ENCODE measurements at regions not wholly inside any gene's neighbourhood (a gene's known extent, or its start where the extent isn't known, plus 50 kb on each side); places are given as distances from the start of the nearest gene placed in this dataset.
A peak's percentile ranks its signal among the peaks of the same experiment; 100 is the strongest.
"Not testable (repeated sequence)": the region's sequence is repeated elsewhere in the genome, so short reads cannot be mapped to it uniquely, and the experiment has no call there.

- FAIRE-seq (no peak), DNase-seq (ENCODE audit: insufficient read length, low spot score) (no peak)
Measured at GRCh38 chr3:90145094-90145860, 1037.9 kb downstream of the EPHA3 start.

DNA sequence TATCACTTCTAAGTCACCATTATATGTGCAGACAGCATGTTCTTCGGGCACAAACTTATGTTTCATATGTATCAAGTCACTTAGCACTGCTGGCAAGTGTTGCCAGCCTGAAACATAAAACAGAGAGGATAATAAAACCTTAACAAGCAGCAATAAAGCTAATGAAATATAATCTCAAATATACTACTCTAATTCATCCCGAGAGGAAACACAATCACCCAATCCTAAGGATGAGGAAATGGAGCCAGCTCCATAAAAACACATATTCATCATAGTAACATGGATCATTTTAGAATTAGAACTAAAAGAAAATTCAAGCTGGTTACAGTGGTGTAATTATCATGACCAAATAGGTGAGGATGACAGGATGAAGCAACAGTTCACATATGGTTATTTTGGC, 1072.7 kb downstream of the EPHA3 start:
- DNase-seq (ENCODE audit: insufficient read length, low spot score), result no peak
- no peak for FAIRE-seq

GRCh38 chr3:90180543-90180942, 1073.1 kb downstream of the EPHA3 start:
- no peak for FAIRE-seq
- no peak for DNase-seq (ENCODE audit: insufficient read length, low spot score)

DNA sequence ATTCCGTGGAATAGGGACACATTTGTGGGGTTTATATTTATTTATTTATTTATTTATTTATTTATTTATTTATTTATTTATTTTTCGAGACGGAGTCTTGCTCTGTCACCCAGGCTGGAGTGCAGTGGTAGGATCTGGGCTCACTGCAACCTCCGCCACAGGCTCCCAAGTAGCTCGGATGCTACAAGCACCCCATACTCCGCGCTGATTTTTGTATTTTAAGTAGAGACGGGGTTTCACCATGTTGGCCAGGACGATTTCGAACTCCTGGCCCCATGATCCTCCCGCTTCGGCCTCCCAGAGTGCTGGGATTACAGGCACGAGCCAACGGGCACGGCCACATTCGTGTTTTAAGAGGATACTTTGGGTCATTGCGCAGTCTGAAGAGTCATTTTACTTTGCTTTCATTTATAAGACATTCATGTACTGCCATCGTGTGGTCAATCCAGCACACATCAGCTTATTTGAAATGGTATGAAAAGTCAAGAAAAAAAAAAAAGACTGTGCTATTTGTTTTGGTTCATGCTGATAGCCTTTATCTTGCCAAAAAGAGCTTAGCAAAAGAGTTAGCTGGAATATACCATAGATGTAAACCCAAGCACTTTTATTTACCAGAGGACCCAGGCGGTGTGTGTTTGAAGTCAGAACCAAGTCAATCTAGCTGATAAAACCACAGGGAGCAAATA, 1075.0 kb downstream of the EPHA3 start:
- not testable (repeated sequence) for DNase-seq (ENCODE audit: insufficient read length, low spot score)
- FAIRE-seq, result peak; percentile 92

DNA sequence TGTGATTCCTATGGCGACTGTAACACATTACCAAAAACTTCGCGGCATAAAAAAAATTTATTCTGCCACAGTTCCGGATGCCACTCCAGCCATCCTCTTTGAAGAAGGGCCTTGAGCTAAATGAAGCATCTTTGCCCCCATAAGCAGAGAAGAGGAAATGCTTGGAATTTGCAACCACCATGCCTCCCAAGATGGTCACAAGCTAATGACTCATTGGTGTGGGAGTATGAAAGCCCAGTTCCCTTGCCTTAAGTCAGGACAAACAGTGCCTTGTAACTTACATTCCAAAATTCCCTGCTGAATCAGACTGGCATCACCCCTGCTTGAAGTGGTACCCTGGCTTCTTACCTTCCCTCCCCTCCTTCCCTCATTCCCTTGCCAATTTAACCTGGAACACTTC, 1077.4 kb downstream of the EPHA3 start:
- DNase-seq (ENCODE audit: insufficient read length, low spot score), result no peak
- no peak for FAIRE-seq

DNA sequence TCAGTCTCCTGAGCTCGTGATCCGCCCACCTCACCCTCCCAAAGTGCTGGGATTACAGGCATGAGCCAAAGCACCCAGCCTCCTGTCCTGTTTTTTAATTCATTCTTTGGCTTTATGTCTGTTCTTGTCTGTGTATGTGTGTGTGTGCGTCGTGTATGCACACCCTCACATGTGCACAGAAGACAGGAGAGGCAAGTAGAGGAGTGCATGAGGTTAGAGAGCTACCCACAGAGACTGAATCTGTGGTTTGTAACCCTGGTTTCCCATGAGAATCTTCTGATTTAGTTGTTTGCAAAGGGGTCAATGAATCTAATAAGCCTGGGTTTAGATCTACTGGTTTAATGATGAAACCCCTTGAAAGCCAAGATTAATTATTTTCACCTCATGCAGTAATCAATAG, 1090.0 kb downstream of the EPHA3 start:
- not testable (repeated sequence) for FAIRE-seq

DNA sequence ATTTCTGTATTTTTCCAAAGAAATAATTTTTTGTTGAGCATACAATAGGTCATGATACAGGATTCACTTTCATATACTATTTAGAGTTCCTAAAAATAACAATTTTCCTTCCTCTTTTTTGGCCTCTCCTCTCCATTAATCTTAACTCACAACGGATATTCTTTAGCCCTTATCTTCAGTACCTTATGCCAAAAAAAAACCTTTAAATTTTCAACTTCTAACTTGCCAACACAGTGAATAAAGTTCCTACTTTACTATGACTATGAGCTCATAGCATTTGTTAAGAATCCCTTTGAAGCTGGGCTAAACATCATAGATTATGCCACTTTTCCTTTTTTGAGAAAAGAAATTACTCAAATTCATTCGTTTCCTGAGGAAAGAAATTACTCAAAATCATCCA, 1095.5 kb downstream of the EPHA3 start:
- not testable (repeated sequence) for DNase-seq (ENCODE audit: insufficient read length, low spot score); FAIRE-seq

More for the DNA sequence above, 1090.0 kb downstream of the EPHA3 start:
- DNase-seq (ENCODE audit: insufficient read length, low spot score), result not testable (repeated sequence)

- FAIRE-seq; DNase-seq (ENCODE audit: insufficient read length, low spot score): not testable (repeated sequence)
Measured at GRCh38 chr3:90206482-90206881, 1099.1 kb downstream of the EPHA3 start.

GRCh38 chr3:90207353-90208097, 1100.1 kb downstream of the EPHA3 start:
- not testable (repeated sequence) for FAIRE-seq; DNase-seq (ENCODE audit: insufficient read length, low spot score)

- DNase-seq (ENCODE audit: insufficient read length, low spot score) (no peak), FAIRE-seq (no peak)
Measured at GRCh38 chr3:90221900-90222299, 1114.5 kb downstream of the EPHA3 start.

DNA sequence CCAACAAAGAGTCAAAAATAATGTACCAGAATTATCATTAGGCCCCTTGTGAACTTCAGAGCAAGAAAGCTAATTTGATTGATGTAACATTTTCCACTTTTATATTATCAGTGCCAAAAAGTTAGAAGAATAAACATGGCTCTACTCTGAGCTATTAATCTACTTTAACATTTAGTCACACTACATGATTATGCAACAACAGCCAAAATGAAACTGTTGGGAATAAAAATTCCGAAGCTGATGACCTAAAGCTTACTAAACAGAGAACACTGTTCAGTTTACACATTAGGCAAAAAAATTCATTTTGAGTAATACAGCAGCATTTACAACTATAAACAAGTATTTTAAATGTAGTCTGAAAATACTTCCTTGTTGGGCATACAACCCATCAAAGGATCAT, 1134.1 kb downstream of the EPHA3 start:
- no peak for FAIRE-seq
- no peak for DNase-seq (ENCODE audit: insufficient read length, low spot score)

- FAIRE-seq (no peak), DNase-seq (ENCODE audit: insufficient read length, low spot score) (no peak)
Measured at GRCh38 chr3:90253131-90253530, 1145.7 kb downstream of the EPHA3 start.

- DNase-seq (ENCODE audit: insufficient read length, low spot score), result no peak
- no peak for FAIRE-seq
Measured at GRCh38 chr3:90261481-90262433, 1154.3 kb downstream of the EPHA3 start.

All from GM19239 (cell line).